ENCODE measurements at regions not wholly inside any gene's neighbourhood (a gene's known extent, or its start where the extent isn't known, plus 50 kb on each side); places are given as distances from the start of the nearest gene placed in this dataset.

GRCh38 chr6:87837876-87838275 is 135.8 kb upstream of the AKIRIN2 start:
- TF ChIP-seq CTCF (IDR thresholded peaks at IDR 0.05) (no peak), POLR2A (IDR thresholded peaks at IDR 0.05) (no peak)

All from breast epithelium (tissue), 3 donors.